T follicular helper cell (primary cell): ENCODE measurements at regions not wholly inside any gene's neighbourhood (a gene's known extent, or its start where the extent isn't known, plus 50 kb on each side); places are given as distances from the start of the nearest gene placed in this dataset.
"Not testable (repeated sequence)": the region's sequence is repeated elsewhere in the genome, so short reads cannot be mapped to it uniquely, and the experiment has no call there.

Source experiments
- DNase-seq: peaks from one replicate; pipeline ENCODE4 v3.0.0-alpha.2; 2020; ENCODE audit warnings: low read depth

DNA sequence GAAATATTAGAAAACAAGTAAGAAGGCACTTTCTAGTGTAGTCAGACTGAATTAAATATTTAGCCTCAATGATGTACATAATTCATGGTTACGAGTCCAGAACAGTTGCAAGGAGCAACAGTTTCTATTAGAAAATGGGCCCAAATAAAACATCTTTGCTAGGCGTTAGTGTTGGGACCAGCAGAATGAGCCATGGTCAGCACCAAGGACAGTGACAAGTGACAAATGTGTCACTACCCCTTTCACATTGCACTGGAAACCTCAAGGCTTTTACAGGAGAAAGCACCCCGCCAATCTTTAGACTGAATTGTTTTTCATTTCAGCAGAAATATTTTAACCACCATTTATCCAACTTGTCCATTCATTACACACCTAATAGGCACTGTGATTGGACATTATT, 301.3 kb upstream of the ADCY2 start:
- no peak for DNase-seq

GRCh38 chr5:7096294-7096693, 299.6 kb upstream of the ADCY2 start:
- no peak for DNase-seq

GRCh38 chr5:7105358-7105757, 290.6 kb upstream of the ADCY2 start:
- no peak for DNase-seq

GRCh38 chr5:7117961-7118360, 278.0 kb upstream of the ADCY2 start:
- no peak for DNase-seq

GRCh38 chr5:7131680-7132079, 264.3 kb upstream of the ADCY2 start:
- DNase-seq: no peak

DNA sequence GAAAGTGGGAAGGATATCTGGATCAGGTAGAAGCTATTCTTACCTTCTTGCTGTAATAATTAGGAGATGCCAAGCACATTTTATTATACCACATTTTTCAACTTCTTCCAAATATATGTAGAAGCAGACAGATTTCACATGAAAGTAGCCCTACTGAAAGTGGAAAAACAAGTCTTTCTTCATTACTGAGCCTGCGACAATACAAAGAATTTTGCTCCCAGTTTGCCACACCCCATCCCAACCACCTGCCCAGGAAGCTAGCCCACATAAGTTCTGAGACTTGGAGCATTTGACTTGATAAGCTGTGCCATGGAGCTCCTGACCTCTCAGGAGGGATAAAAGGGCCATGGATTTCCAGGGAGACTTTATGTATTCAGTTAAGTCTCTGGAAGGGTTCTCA, 249.1 kb upstream of the ADCY2 start:
- DNase-seq: no peak

GRCh38 chr5:7157083-7157482, 238.9 kb upstream of the ADCY2 start:
- no peak for DNase-seq

GRCh38 chr5:7169240-7169878, 226.6 kb upstream of the ADCY2 start:
- DNase-seq: no peak

DNA sequence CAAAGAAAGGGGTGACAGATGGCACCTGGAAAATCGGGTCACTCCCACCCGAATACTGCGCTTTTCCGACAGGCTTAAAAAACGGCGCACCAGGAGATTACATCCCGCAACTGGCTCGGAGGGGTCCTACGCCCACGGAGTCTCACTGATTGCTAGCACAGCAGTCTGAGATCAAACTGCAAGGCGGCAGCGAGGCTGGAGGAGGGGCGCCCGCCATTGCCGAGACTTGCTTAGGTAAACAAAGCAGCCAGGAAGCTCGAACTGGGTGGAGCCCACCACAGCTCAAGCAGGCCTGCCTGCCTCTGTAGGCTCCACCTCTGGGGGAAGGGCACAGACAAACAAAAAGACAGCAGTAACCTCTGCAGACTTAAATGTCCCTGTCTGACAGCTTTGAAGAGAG, 225.2 kb upstream of the ADCY2 start:
- not testable (repeated sequence) for DNase-seq

- DNase-seq: no peak
These were observed 216.6 kb upstream of the ADCY2 start for GRCh38 chr5:7179364-7179763.

DNA sequence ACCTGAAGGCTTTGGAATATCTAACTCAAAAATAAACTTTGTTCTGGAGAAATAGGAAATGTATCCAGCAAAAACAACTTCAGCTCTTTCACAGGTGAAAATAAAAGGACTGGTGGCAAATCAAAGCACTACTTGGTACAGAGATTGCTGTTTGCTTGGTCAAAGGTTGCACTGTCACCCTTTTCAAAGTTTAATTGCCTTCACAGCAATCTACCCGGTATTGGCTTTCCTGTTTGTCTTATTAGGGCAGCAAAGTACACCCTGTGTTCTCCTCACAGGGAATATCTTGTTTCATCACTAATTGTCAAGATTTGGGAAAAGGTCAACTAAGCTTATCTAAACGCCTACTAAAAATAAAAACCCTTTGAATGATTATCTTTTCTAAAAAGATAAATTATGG, 214.1 kb upstream of the ADCY2 start:
- DNase-seq: no peak

GRCh38 chr5:7185742-7186141, 210.2 kb upstream of the ADCY2 start:
- no peak for DNase-seq

DNA sequence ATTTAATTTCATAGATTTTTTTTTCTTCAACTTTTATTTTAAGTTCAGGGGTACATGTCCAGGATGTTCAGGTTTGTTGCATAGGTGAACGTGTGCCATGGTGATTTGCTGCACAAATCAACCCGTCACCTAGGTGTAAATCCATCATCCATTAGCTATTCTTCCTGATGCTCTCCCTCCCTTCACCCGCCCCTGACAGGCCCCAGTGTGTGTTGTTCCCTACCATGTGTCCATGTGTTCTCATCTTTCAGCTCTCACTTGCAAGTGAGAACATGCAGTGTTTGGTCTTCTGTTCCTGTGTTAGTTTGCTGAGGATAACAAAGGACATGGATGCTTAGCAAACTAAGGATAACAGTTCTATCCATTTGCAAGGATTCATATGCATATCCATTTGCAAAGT, 209.1 kb upstream of the ADCY2 start:
- no peak for DNase-seq

- no peak for DNase-seq
These were observed 205.2 kb upstream of the ADCY2 start for GRCh38 chr5:7190712-7191250.

GRCh38 chr5:7192016-7192415, 203.9 kb upstream of the ADCY2 start:
- no peak for DNase-seq

GRCh38 chr5:7202846-7203245, 193.1 kb upstream of the ADCY2 start:
- DNase-seq: no peak

GRCh38 chr5:7207979-7208378, 188.0 kb upstream of the ADCY2 start:
- DNase-seq: no peak

DNA sequence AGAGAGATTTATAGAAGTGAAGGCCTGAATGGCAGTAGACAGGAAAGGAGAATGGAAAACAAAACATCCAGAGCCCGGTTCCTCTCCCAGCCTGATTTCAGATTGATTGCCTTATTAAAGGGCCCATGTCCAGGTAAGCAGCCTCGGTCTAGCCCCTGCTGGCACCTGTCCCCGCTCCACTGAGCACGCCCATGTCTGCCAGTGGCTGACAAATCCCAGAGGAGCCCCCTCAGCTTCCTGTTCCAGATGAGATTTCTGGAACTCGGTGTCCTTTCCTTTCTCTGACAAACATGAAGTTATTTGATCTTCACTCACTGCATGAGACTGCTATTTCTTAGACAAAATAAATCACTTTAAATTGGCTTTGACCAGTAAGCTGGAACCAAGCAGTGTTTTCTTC, 187.0 kb upstream of the ADCY2 start:
- no peak for DNase-seq

GRCh38 chr5:7209658-7210057, 186.3 kb upstream of the ADCY2 start:
- no peak for DNase-seq

DNA sequence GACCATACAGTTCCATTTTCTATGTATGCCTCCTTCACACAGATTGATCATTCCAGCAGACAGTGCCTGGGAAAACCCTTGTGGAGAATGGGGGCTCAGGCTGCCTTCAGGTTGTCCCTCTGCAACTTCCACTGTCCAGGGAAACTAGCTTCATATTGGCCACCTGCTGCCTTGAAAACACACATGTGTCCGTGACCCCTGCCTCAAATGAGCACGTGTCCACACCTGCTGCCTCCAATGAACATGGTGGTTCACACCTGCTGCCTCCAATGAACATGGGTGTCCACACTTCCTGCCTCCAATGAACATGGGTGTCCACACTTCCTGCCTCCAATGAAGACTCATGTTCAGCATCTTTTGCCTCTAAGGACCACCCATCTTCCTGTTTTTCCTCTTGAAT, 185.4 kb upstream of the ADCY2 start:
- DNase-seq: no peak

DNA sequence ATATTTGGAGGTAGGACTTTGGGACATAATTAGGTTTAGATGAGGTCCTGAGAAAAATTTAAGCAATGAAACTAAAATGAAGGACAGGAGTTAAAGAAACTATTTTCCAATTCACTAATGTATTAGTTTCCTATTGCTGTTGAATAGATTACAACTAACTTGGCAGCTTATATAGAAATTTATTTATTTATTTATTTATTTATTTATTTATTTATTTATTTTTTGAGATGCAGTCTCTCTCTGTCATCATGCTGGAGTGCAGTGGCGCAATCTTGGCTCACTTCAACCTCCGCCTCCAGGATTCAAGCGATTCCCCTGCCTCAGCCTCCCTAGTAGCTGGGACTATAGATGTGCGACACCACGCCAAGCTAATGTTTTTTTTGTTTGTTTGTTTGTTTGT, 182.4 kb upstream of the ADCY2 start:
- DNase-seq: no peak

GRCh38 chr5:7214906-7215416, 181.0 kb upstream of the ADCY2 start:
- no peak for DNase-seq

GRCh38 chr5:7218141-7218540, 177.8 kb upstream of the ADCY2 start:
- DNase-seq: no peak

- no peak for DNase-seq
These were observed 175.8 kb upstream of the ADCY2 start for GRCh38 chr5:7220156-7220555.
